ENCODE measurements at regions not wholly inside any gene's neighbourhood (a gene's known extent, or its start where the extent isn't known, plus 50 kb on each side); places are given as distances from the start of the nearest gene placed in this dataset.

DNA sequence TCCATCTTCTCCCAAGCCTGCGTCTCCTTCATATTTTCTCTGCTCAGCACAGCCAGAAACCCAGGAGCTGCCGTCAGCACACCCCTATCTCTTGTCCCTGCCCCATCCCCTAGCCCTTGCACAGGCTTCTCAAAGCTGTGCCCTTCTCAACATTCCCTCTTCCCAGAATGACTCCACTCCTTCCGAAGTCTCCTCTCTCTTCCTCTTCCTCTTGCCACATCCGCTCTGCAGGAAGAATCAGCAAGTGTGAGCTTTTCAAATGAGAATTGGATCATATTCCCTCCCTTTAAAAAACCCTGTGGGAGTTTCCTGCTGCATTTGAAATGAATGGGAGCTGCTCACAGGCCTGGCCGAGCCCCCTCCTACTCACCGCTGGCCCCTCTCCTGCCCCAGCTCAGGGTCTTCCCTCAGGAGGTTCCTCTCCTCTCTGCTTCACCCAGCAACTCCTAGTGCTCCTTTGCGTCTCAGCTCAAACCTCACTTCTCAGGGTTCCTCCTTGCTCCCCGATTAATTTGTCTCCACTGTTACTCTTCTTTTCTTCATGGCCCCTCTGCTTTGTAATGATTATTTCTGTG lies 528.5 kb upstream of the CCDC196 start:
- ChIA-PET POLR2A (interaction anchor here (0.5 kb wide), 1 partner anchor 542 kb away, joined by 7 read pairs; no protein-coding TSS in a partner anchor), CTCF (interaction anchor here (0.8 to 6.1 kb wide), 7 partner anchors 8 to 794 kb away, joined by 3 to 90 read pairs (median 32); no protein-coding TSS in a partner anchor), RAD21 (ENCODE audit: unreplicated experiment) (interaction anchor here (0.7 to 4.6 kb wide), 3 partner anchors 542 to 793 kb away, joined by 3 to 46 read pairs (median 32); no protein-coding TSS in a partner anchor), SMC1A (ENCODE audit: uncharacterized antibody, unreplicated experiment) (interaction anchor here (0.7 to 4.5 kb wide), 4 partner anchors 108 to 796 kb away, joined by 3 to 42 read pairs (median 3); no protein-coding TSS in a partner anchor)
- WGBS (ENCODE audit: insufficient coverage, insufficient replicate concordance, low lambda C conversion rate, missing lambda C conversion rate) = 84% methylated on average over 8 of the region's 8 CpGs
- Histone ChIP-seq H3K27ac (ENCODE audit: control insufficient read depth, insufficient read depth) (no peak overlapping the region), H3K36me3 (ENCODE audit: control insufficient read depth in 2 of 2, insufficient read depth in 2 of 2, low read length in 1 of 2) (no peaks in the 10 kb centered on the region), H2AFZ (ENCODE audit: control insufficient read depth, low read depth, low read length) (no peak overlapping the region), H3K4me2 (ENCODE audit: control insufficient read depth, insufficient read depth) (no peak overlapping the region), H3K4me1 (ENCODE audit: control insufficient read depth, insufficient read depth, low read length) (no peaks in the 10 kb centered on the region), H3K9ac (ENCODE audit: control insufficient read depth, insufficient read depth, low read length) (no peak overlapping the region), H4K20me1 (ENCODE audit: control insufficient read depth, insufficient read depth) (no peaks in the 10 kb centered on the region), H3K4me3 (no peak overlapping the region), H3K27me3 (replicated peaks in 1 of 2; ENCODE audit: control insufficient read depth in 2 of 2, insufficient read depth in 2 of 2, low read length in 1 of 2) (peaks cover 0 to 2% of the 10 kb centered on the region in 2 experiments; a peak in 1 of 4 replicates), H3K79me2 (ENCODE audit: control insufficient read depth, insufficient read depth, low read length) (no peaks in the 10 kb centered on the region), H3K9me3 (replicated peaks; ENCODE audit: control insufficient read depth, insufficient read depth, low read length) (no peaks in the 10 kb centered on the region)
- TF ChIP-seq RB1 (IDR thresholded peaks at IDR 0.05; ENCODE audit: borderline replicate concordance) = no peak
- no peak for TF ChIP-seq SREBF1 (IDR thresholded peaks at IDR 0.05; ENCODE audit: low read length)
- TF ChIP-seq, protein P1, sequence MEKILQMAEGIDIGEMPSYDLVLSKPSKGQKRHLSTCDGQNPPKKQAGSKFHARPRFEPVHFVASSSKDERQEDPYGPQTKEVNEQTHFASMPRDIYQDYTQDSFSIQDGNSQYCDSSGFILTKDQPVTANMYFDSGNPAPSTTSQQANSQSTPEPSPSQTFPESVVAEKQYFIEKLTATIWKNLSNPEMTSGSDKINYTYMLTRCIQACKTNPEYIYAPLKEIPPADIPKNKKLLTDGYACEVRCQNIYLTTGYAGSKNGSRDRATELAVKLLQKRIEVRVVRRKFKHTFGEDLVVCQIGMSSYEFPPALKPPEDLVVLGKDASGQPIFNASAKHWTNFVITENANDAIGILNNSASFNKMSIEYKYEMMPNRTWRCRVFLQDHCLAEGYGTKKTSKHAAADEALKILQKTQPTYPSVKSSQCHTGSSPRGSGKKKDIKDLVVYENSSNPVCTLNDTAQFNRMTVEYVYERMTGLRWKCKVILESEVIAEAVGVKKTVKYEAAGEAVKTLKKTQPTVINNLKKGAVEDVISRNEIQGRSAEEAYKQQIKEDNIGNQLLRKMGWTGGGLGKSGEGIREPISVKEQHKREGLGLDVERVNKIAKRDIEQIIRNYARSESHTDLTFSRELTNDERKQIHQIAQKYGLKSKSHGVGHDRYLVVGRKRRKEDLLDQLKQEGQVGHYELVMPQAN (conservative IDR thresholded peaks at IDR 0.05) = no peak
- no peak for TF ChIP-seq GABPA (IDR thresholded peaks at IDR 0.05; ENCODE audit: low read depth)
- no peak for TF ChIP-seq MYC (IDR thresholded peaks at IDR 0.05; ENCODE audit: insufficient read depth, insufficient read length, insufficient replicate concordance, low read length, severe bottlenecking)
- TF ChIP-seq, protein P2, sequence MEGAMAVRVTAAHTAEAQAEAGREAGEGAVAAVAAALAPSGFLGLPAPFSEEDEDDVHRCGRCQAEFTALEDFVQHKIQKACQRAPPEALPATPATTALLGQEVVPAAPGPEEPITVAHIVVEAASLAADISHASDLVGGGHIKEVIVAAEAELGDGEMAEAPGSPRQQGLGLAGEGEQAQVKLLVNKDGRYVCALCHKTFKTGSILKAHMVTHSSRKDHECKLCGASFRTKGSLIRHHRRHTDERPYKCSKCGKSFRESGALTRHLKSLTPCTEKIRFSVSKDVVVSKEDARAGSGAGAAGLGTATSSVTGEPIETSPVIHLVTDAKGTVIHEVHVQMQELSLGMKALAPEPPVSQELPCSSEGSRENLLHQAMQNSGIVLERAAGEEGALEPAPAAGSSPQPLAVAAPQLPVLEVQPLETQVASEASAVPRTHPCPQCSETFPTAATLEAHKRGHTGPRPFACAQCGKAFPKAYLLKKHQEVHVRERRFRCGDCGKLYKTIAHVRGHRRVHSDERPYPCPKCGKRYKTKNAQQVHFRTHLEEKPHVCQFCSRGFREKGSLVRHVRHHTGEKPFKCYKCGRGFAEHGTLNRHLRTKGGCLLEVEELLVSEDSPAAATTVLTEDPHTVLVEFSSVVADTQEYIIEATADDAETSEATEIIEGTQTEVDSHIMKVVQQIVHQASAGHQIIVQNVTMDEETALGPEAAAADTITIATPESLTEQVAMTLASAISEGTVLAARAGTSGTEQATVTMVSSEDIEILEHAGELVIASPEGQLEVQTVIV (IDR thresholded peaks at IDR 0.05; ENCODE audit: borderline replicate concordance, partially characterized antibody) = no peak
- no peak for TF ChIP-seq HDGF (IDR thresholded peaks at IDR 0.05)
- no peak for TF ChIP-seq ZSCAN29 (IDR thresholded peaks at IDR 0.05)
- TF ChIP-seq EZH2 (IDR thresholded peaks at IDR 0.05; ENCODE audit: borderline replicate concordance, control insufficient read depth, low read depth, low read length) = no peak
- DNase-seq (ENCODE audit: low read depth, low spot score) (no peak), FAIRE-seq (no peak), ATAC-seq (no peak)
- in situ Hi-C loops (cut with MboI) = loop anchor here (5.0 kb wide), 2 partner anchors 545 to 790 kb away; partner anchors contain the start of gene FUT8
- intact Hi-C loops (cut with micrococcal nuclease; ENCODE audit: unreplicated experiment) = no loop called here
- BruUV-seq (replicated peaks) = no TSS peak

Measured in GM12878 (cell line).